ENCODE measurements at regions not wholly inside any gene's neighbourhood (a gene's known extent, or its start where the extent isn't known, plus 50 kb on each side); places are given as distances from the start of the nearest gene placed in this dataset.

GRCh38 chr10:131702531-131703356 is 198.1 kb upstream of the PPP2R2D start:
- DNase-seq = peak; percentile 24
- Histone ChIP-seq H4K20me1 (ENCODE audit: control insufficient read depth, insufficient read depth, insufficient read length) (no peaks in the 10 kb centered on the region), H3K4ac (ENCODE audit: low read depth, low read length) (no peak overlapping the region), H4K8ac (replicated peaks; ENCODE audit: insufficient read length, low read depth, low read length) (no peak overlapping the region), H3K4me1 (ENCODE audit: insufficient read depth, low read length) (no peaks in the 10 kb centered on the region), H2BK12ac (ENCODE audit: insufficient read length, low read depth, low read length) (no peak overlapping the region), H2AK5ac (ENCODE audit: insufficient read length, low read length) (no peak overlapping the region), H3K79me1 (ENCODE audit: insufficient read depth, low read depth, low read length, poor library complexity, severe bottlenecking) (no peaks in the 10 kb centered on the region), H3K79me2 (ENCODE audit: insufficient read depth, low read length) (no peaks in the 10 kb centered on the region), H2BK15ac (ENCODE audit: low read depth, low read length) (no peak overlapping the region), H2AFZ (ENCODE audit: low read length) (no peak overlapping the region), H2BK5ac (ENCODE audit: insufficient read length, low read length) (no peak overlapping the region), H3K14ac (ENCODE audit: insufficient read depth, low read length) (no peak overlapping the region), H2BK120ac (ENCODE audit: low read depth, low read length, poor library complexity, severe bottlenecking) (no peak overlapping the region), H4K5ac (ENCODE audit: insufficient read length, low read depth, low read length) (no peak overlapping the region), H3K9me3 (ENCODE audit: control insufficient read depth, low read depth, low read length) (no peaks in the 10 kb centered on the region), H3K4me2 (ENCODE audit: insufficient read depth, insufficient read length, low read length) (no peak overlapping the region), H3K27ac (ENCODE audit: insufficient read length, low read depth, low read length) (no peak overlapping the region), H3K27me3 (ENCODE audit: insufficient read depth, low read length) (no peaks in the 10 kb centered on the region), H4K91ac (ENCODE audit: insufficient read length, low read depth, low read length) (no peak overlapping the region), H3K18ac (ENCODE audit: insufficient read length, low read depth, low read length) (no peak overlapping the region), H3K23ac (ENCODE audit: insufficient read length, low read depth, low read length) (no peak overlapping the region), H2BK20ac (ENCODE audit: low read depth, low read length, poor library complexity, severe bottlenecking) (no peak overlapping the region), H3K56ac (ENCODE audit: insufficient read length, low read depth, low read length) (no peak overlapping the region), H3T11ph (ENCODE audit: low read length) (no peak overlapping the region), H3K9ac (ENCODE audit: extremely low read depth, insufficient read length, low read length) (no peak overlapping the region), H3K23me2 (ENCODE audit: insufficient read length, low read depth, low read length, poor library complexity, severe bottlenecking) (no peaks in the 10 kb centered on the region)
- no peak overlapping the region for H3K27ac Mint-ChIP-seq
- H3K4me1 Mint-ChIP-seq = peaks cover 0 to 2% of the 10 kb centered on the region in 2 experiments; a peak in 1 of 4 replicates
- no peak overlapping the region for H3K4me3 Mint-ChIP-seq
- H3K36me3 Mint-ChIP-seq (ENCODE audit: insufficient read depth in 1 of 3, low read depth in 3 of 3) = peaks cover 7 to 11% (median 8%) of the 10 kb centered on the region in 3 experiments
- TF ChIP-seq CTCF (conservative IDR thresholded peaks at IDR 0.05) = no peak
- whole genome bisulfite sequencing (ENCODE audit: extremely low coverage, insufficient read length, low lambda C conversion rate) = no CpG with 5 or more reads among the region's 23 CpGs
- H3K27me3 Mint-ChIP-seq (ENCODE audit: low read depth) = peaks cover 8% of the 10 kb centered on the region
- H3K9me3 Mint-ChIP-seq = peaks cover 11 to 12% of the 10 kb centered on the region in 2 experiments
